ENCODE measurements at regions not wholly inside any gene's neighbourhood (a gene's known extent, or its start where the extent isn't known, plus 50 kb on each side); places are given as distances from the start of the nearest gene placed in this dataset.

GRCh38 chr3:64863226-64864212 is 175.7 kb upstream of the ADAMTS9 start:
- DNase-seq (ENCODE audit: low read depth in 3 of 3, low spot score in 2 of 3), result no peak

GRCh38 chr3:64861684-64862083 is 173.9 kb upstream of the ADAMTS9 start:
- DNase-seq (ENCODE audit: low read depth in 3 of 3, low spot score in 2 of 3), result no peak

GRCh38 chr3:64860536-64860870 is 172.7 kb upstream of the ADAMTS9 start:
- DNase-seq (ENCODE audit: low read depth in 3 of 3, low spot score in 2 of 3), result no peak

- DNase-seq (ENCODE audit: low read depth in 3 of 3, low spot score in 2 of 3), result no peak
These were observed 172.1 kb upstream of the ADAMTS9 start for GRCh38 chr3:64859625-64860535.

GRCh38 chr3:64856977-64857516 is 169.2 kb upstream of the ADAMTS9 start:
- no peak for DNase-seq (ENCODE audit: low read depth in 3 of 3, low spot score in 2 of 3)

GRCh38 chr3:64856106-64856505 is 168.3 kb upstream of the ADAMTS9 start:
- no peak for DNase-seq (ENCODE audit: low read depth in 3 of 3, low spot score in 2 of 3)

GRCh38 chr3:64853456-64853855 is 165.7 kb upstream of the ADAMTS9 start:
- DNase-seq (ENCODE audit: low read depth in 3 of 3, low spot score in 2 of 3), result no peak

- no peak for DNase-seq (ENCODE audit: low read depth in 3 of 3, low spot score in 2 of 3)
These were observed 164.9 kb upstream of the ADAMTS9 start for GRCh38 chr3:64852738-64853137.

GRCh38 chr3:64848822-64849221 is 161.0 kb upstream of the ADAMTS9 start:
- DNase-seq (ENCODE audit: low read depth in 3 of 3, low spot score in 2 of 3), result peak in 1 of 3 donors; percentile 57

GRCh38 chr3:64848127-64848800 is 160.5 kb upstream of the ADAMTS9 start:
- no peak for DNase-seq (ENCODE audit: low read depth in 3 of 3, low spot score in 2 of 3)

GRCh38 chr3:64844558-64844957 is 156.8 kb upstream of the ADAMTS9 start:
- DNase-seq (ENCODE audit: low read depth in 3 of 3, low spot score in 2 of 3), result no peak

- no peak for DNase-seq (ENCODE audit: low read depth in 3 of 3, low spot score in 2 of 3)
These were observed 150.4 kb upstream of the ADAMTS9 start for GRCh38 chr3:64837986-64838735.

- DNase-seq (ENCODE audit: low read depth in 3 of 3, low spot score in 2 of 3), result no peak
These were observed 149.4 kb upstream of the ADAMTS9 start for GRCh38 chr3:64837126-64837738.

- no peak for DNase-seq (ENCODE audit: low read depth in 3 of 3, low spot score in 2 of 3)
These were observed 148.3 kb upstream of the ADAMTS9 start for GRCh38 chr3:64836097-64836496.

GRCh38 chr3:64832098-64832497 is 144.3 kb upstream of the ADAMTS9 start:
- no peak for DNase-seq (ENCODE audit: low read depth in 3 of 3, low spot score in 2 of 3)

GRCh38 chr3:64830681-64831080 is 142.9 kb upstream of the ADAMTS9 start:
- no peak for DNase-seq (ENCODE audit: low read depth in 3 of 3, low spot score in 2 of 3)

- no peak for DNase-seq (ENCODE audit: low read depth in 3 of 3, low spot score in 2 of 3)
These were observed 141.5 kb upstream of the ADAMTS9 start for GRCh38 chr3:64829331-64829730.

- DNase-seq (ENCODE audit: low read depth in 3 of 3, low spot score in 2 of 3), result no peak
These were observed 140.5 kb upstream of the ADAMTS9 start for GRCh38 chr3:64828276-64828675.

GRCh38 chr3:64827431-64827830 is 139.6 kb upstream of the ADAMTS9 start:
- no peak for DNase-seq (ENCODE audit: low read depth in 3 of 3, low spot score in 2 of 3)

GRCh38 chr3:64827019-64827418 is 139.2 kb upstream of the ADAMTS9 start:
- DNase-seq (ENCODE audit: low read depth in 3 of 3, low spot score in 2 of 3), result no peak
